DMS153 treated with DMSO at 0.1 percent for 48 hours (cell line): ENCODE measurements at regions not wholly inside any gene's neighbourhood (a gene's known extent, or its start where the extent isn't known, plus 50 kb on each side); places are given as distances from the start of the nearest gene placed in this dataset.
A peak's percentile ranks its signal among the peaks of the same experiment; 100 is the strongest.

Experiments
- DNase-seq: peaks from one replicate; lab custom pipeline; 2025; ENCODE audit not compliant: unreplicated experiment; lab: John Stamatoyannopoulos, UW

DNA sequence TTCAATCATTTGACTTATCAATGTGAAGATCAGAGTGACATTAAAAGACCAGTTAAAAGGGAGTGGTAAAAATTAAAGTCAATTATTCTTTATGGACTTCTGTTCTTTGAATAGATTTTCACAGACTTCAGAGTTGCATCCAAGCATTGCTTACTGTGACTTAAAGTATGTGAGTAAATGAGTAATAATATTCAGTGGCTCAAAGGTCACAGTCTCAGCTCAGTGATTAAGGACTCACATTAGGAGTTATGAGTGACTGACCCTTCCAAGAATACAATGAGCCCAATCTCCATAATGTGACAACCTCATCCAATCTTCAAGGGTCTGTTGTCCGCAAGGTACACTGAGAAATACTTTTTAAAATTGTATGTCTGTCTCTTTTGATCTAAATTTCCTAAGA lies 811.2 kb downstream of the BRINP1 start:
- no peak for DNase-seq

DNA sequence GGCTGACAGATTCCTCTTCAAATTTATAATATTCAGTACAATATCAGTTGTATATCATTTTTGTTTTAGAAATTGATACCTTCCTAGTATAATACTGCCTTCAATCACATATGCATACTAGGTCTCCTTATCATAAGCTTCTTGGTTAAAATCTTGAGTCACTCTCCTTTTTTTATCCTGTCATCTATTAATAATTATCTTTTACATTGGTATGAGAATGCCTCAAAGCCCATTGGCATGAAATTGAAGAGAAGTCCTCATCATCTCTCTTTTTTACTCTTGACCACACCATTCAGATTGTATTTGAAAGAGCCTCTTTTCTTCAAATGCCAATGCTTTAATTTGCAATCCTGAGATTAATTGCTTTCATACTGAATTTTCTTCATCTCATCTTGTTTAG lies 810.3 kb downstream of the BRINP1 start:
- DNase-seq = no peak

DNA sequence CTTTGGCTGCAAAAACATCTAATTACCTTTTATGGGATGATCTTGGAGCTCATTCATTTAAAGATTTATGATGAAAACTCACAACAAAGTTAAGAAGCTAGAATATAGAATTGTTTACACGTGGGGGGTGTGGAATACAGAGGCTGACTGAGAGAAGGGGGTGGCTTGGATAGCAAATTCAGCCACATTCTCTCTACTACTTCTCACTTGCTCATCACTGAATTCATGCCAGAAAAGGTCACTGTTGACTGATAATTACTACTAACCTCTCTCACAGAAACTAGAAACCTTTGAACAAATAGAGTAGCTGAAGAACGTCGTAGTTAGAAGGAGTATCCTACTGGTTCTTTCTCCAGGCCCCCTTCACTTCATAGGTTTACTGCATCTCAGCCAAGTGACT lies 808.2 kb downstream of the BRINP1 start:
- no peak for DNase-seq

DNA sequence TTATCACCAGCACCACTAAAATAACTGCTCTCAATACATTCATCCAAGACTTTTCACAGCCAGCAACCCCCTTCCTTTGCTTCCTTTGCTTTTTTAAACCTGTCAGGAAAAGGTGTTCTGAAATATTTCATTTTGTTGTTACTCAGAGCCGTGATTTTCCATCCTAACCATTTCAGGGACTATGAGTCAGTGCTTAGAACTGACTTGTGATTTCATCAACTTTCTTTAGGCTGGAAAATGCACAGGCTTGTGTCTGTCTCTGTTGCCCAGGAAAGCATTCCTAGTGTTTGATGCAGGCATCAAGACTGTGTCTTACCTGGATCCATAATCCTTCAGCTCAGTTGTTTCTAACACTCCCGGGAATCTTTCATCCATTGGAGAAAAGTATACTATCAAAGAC lies 805.6 kb downstream of the BRINP1 start:
- no peak for DNase-seq

DNA sequence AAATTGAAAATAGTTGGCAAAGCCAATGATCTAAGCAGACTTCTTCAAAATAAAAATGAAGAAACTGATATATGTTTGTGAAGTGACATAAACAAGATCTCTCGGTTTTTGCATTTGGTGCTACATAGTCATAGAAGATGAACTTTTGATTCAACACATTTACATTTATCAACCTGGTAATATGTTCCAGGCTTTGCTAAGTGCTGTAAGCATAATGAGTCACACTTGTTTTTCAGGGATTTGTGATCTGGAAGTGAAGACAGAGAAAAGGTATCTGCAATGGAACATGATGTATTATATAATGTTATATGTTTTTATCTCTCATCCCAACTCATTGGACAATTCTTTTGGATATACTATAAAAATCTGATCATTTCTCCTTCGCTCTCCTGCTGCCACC lies 801.4 kb downstream of the BRINP1 start:
- no peak for DNase-seq

DNA sequence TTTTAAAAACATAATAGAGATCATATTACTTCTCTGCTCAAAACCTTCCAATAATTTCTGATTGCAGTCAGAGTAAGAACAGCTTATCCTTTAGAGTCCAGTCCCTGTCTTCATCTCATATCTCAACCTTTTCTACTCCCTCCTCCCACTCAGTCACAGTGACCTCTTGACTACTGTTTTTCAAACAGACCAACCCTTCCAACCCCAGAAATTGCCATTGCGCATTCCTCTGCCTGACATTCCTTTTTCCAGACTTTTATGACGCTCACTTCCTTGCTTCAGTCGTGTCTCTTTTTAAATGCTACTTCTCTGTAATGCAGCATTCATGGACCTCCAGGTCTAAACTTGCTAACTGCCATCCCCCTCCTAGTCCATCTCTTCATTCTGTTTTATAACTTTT lies 800.5 kb downstream of the BRINP1 start:
- DNase-seq = no peak

GRCh38 chr9:118569148-118569547 lies 800.1 kb downstream of the BRINP1 start:
- DNase-seq = no peak

DNA sequence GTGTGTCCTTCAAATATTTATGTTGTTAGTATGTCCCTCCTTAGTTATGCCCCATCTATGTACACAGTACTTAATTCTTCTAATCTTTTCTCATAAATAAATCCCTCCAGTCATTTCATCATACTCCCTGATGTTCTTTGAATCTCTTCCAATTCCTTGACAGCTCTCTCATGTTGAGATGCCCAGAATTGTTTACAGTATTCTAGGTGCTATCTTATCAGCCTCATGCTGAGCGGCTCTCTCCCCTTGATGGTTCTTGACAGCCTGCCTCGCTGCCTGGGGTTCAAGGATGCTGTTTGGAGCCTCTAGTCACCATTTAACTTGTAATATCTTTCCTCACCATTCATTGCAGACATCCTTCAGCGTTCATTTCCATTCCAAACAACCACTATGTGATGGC lies 799.2 kb downstream of the BRINP1 start:
- DNase-seq = no peak

DNA sequence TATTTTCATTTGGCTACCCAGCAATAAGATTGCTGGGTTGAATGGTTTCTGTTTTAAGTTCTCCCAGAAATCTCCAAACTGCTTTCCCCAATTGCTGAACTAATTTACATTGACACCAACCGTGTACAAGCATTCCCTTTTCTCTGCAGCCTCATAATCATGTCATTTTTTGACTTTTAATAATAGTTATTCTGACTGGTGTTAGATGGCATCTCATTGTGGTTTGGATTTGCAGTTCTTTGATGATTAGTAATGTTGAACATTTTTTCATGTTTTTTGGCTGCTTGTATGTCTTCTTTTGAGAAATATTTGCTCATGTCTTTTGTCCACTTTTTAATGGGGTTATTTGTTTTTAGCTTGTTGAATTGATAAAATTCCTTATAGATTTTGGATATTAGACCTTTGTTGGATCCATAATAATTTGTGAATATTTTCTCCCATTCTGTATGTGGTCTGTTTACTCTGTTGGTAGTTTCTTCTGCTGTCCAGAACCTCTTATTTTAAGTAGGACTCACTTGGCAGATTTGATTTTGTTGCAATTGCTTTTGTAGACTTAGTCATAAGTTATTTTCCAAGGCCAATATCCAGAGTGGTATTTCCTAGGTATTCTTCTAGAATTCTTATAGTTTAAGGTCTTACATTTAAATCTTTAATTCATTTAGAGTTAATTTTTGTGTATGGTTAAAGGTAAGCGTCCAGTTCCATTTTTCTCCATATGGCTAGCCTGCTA lies 793.7 kb downstream of the BRINP1 start:
- DNase-seq = no peak

DNA sequence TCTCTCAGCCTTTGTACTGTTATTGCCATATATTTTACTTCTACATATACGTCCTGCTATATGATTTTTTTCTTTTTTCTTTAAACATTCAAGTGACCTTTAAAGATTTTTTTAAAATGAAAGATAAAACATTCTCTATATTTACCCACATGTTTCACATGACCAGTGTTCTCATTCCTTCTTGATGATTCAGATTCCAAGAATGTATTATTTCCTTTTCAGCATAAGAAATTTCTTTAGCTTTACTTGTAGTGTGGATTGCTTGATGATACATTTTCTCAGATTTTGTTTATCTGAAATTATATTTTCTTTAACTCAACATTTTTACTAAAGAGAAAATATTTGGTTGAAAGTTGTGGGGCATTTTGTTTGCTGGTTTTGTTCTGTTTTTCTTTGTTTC lies 792.1 kb downstream of the BRINP1 start:
- DNase-seq = no peak

GRCh38 chr9:118578467-118578866 lies 790.8 kb downstream of the BRINP1 start:
- no peak for DNase-seq

GRCh38 chr9:118583414-118583813 lies 785.8 kb downstream of the BRINP1 start:
- no peak for DNase-seq

- no peak for DNase-seq
These were observed 782.3 kb downstream of the BRINP1 start for GRCh38 chr9:118586978-118587377.

GRCh38 chr9:118594428-118594827 lies 774.8 kb downstream of the BRINP1 start:
- DNase-seq = no peak

DNA sequence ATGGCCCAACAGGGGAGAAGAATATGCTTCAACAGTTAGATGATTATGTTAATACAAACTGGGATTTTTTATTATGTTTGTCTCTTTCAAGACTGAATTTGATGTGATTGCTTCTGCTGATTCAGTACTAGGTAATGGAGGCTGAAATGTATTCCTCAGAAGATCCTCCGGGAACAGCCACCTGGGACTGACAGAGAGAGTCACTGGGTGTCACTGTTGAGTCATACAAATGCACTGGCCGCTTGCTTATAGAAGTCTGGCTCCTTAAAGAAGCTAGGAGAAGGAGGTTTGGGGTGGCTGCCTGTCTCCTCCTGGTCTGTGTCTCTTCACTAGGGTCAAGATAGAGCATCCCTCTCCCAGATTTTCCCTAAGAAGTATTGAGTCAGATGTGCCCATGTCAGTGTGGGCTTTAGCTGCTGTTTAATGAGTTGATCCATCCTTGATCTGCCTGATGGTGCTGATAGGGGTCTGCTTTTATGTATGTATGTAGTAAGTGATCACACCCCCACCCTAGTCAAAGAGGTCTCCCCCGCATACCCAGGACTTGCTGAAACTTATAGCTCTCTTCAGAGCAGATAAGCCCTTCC lies 773.4 kb downstream of the BRINP1 start:
- DNase-seq = peak; percentile 63

GRCh38 chr9:118596374-118597015 lies 772.7 kb downstream of the BRINP1 start:
- no peak for DNase-seq

GRCh38 chr9:118606668-118607067 lies 762.6 kb downstream of the BRINP1 start:
- no peak for DNase-seq

DNA sequence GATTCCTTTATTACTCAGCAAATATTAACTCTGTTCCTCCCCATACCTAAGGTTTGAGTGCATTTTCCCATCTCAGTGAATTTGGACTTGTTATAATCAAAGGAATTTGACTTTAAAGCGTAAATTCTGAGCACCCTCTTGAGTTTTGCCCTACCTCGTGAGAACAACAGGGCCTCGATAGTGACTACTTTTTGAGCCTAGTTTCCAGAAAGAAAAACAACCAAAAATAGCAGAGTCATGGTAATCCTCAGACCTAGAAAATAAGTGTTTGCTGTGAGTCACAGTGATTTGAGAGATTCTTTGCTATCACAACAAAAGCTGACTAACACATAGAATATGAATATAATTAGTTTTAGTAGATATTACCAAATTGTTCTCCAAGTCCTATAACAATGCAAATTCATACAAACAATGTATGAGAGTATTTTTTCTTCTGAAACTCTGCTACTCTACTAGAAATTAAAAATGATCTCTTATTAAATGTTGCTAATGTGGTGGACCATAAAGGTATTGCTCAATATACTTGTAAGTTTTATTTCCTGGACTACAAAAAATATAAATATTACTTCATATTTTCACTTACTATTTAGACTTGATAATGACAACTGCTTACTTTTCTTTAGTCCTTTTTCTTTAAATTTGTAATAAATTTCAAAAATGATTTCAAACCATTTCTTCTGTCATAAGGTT lies 759.7 kb downstream of the BRINP1 start:
- DNase-seq = no peak

GRCh38 chr9:118612201-118612600 lies 757.0 kb downstream of the BRINP1 start:
- DNase-seq = no peak

DNA sequence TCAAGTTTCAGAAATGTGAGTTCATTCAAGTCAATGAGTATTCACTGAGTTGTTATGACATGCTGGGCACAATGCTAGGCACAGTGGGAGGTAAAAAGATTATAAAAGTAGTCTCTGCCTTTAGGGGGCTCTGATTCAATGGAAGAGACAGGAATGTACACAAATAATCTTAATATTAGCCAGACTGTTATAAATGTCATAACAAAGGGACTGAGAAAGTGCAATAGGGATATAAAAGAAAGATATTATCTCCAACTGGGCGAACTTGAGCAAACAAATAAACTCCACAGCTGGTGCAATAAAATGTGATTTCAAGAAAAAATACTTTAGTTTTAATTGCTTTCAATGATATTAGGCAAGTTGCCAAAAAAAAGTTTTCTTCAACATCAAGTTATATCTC lies 755.2 kb downstream of the BRINP1 start:
- DNase-seq = no peak

DNA sequence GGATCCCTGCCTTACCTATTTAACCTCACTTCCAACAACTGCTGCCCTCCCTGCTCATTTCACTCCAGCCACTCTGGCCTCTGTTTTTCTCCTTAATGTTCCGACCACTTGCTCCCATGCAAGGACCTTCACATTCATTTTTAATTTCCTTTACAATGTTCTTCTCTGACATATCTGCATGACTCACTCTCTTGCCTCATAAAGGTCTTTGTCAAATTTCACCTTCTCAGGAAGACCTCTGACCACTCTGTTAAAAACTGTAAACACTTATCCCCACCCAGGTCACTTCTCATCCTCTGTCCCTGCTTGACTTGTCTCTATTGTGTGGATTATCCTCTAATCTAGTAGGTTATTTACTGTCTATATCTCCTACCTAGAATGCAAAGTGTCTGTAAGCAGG lies 751.2 kb downstream of the BRINP1 start:
- DNase-seq = no peak

DNA sequence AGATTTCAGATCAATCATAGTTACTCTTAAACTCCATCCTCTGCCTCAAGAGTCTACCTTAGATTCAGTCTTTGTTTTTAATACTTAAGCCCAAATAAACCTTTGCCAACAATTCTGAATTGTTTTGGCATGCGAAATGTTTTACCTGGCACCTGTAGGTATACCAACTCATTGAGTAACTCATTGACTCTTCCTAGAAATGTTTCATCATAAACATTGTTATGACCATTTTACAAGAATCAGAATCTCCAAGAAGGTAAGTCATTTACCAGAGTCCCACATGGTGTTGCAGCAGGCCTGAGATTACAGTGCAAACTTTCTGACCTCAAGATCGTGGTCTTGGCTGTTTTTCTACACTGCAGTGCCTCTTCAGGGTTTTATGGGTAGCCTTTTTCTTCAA lies 750.4 kb downstream of the BRINP1 start:
- DNase-seq = no peak
